Activated effector memory CD4-positive, alpha-beta T cell treated with Interleukin-2 at 50 U/mL for 16 hours (primary cell): ENCODE measurements at regions not wholly inside any gene's neighbourhood (a gene's known extent, or its start where the extent isn't known, plus 50 kb on each side); places are given as distances from the start of the nearest gene placed in this dataset.

ENCODE experiments used
- DNase-seq: peaks from one replicate; pipeline ENCODE4 v3.0.0-alpha.2; 2020

DNA sequence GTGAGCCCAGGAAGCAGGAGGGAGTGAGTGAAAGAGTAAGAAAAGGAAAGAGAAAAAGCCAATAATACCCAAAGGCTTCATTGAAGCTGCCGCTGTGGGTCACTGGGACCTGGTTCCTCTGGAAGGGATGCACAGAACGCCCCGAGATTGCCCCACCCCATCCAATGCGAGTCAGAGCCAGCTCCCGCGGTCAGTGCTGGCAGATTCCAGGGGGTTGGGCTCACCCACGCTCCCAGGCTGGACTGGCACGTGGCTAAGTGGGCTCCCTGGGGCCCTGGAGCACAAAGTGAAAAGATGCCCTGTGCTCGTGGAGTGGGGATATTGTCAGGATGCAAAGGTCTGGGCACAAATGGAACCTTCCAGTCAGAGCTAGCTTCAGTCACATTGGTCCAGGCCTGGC lies 117.0 kb downstream of the OAT start:
- no peak for DNase-seq

DNA sequence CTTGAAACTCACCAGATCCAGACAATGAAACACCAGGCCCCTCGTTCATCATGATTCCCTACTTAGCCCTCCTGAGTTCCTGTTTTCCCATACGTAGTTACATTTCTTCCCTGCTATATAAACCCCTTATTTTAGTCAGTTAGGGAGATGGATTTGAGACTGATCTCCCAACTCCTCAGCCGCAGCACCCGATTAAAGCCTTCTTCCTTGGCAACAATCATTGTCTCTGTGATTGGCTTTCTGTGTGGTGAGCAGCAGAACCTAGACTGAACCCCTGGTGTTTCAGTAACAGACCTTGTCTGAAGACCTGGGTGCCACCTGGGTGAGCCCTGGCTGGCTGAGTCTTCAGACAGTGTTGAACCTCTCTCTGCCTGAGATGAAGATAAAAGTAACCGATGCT lies 118.0 kb downstream of the OAT start:
- no peak for DNase-seq

DNA sequence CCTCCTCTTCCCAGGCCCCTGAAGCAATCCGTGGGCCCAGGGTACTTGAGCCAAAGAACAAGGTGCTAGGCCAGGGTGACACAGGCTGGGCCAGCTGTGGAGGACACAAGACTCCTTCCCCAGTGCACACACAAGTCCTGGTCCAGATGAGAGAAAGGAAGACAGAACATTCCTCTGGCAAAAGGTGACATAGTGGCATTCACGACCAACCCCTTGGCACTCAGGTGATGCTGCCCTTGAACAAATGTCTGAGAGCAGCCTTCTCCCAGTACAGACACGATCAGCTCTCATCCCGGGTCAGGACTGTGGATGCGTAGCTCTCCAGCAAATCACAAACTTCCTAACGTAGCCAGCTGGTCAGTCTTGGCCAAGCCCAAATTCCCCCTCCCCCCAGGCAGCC lies 118.5 kb downstream of the OAT start:
- no peak for DNase-seq

DNA sequence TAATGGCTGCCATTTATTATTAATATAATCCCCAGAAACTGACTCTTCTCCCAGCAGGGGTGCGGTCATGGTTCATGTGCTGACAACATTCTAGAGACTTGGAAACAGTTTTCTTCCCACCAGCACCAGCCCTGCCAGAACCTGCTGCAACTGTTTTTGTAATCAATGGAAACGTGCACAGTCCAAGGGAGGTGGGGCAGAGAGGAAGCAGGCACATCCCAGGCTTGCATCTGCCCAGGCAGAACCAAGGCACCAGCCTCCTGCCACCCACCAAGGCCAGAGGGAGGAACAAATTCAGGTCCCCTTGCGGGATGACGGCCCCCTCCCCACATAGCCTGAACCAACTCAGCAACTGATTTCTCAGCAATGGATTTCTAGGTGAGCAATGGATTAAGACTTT lies 119.0 kb downstream of the OAT start:
- no peak for DNase-seq

DNA sequence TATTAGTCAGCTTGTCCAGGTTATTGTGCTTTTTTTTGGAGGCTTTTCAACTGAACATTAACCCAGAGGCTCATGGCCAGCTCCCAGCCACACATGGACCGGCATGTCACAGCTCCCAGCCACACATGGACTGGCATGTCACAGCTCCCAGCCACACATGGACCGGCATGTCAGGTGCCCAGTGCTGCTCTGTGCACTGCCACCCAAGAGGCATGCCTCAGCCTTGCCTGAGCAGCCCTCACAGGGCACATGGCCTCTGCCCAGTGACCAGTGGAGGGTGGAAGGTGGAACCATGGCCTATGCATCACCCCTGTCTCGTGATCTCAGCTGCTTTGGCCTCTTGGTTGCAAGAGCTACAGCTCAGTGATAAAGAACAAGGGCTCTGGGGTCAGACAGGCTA lies 119.8 kb downstream of the OAT start:
- DNase-seq, result no peak

DNA sequence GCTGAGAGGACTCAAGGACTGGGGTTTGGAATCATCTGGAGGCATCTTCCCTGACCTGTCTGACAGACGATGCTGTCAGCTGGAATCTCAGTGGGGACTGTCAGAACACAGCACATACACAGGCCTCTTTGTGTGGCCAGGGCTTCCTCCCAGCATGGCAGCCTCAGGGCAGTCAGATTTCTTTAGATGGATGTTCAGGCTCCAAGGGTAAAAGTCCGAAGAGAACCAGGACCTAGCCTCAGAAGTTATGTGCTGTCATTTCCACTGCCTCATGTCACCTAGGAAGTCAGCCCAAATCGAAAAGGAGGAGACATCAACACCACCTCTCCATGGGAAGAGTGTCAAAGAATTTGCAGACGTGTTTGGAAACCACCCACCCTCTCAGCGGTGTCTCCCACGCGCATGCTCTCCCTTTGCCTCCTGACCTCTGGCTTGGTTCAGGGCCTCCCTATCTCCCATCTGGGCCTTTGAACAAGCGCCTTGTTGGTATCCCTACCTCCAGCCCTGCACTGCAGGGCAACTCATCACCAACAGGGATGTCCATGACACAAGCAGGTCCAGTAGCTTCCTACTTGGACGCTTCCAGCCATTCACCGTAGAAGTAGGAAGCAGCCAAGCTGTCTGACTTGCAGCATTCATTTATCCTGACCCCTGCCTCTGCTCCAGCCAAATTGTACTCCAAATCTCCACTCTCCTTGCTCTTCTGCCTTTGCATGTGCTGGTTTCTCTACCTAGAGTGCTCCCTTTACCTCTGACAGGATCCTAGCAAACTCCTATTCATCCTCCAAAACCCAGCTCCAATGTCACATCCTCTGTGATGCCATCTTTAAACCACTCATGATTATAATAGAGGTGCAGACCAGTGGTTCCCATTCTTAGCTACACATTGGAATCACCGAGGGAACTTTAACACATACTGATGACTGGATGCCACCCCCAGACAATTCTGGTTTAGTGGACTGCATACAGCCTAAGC lies 121.6 kb downstream of the OAT start:
- DNase-seq, result no peak

DNA sequence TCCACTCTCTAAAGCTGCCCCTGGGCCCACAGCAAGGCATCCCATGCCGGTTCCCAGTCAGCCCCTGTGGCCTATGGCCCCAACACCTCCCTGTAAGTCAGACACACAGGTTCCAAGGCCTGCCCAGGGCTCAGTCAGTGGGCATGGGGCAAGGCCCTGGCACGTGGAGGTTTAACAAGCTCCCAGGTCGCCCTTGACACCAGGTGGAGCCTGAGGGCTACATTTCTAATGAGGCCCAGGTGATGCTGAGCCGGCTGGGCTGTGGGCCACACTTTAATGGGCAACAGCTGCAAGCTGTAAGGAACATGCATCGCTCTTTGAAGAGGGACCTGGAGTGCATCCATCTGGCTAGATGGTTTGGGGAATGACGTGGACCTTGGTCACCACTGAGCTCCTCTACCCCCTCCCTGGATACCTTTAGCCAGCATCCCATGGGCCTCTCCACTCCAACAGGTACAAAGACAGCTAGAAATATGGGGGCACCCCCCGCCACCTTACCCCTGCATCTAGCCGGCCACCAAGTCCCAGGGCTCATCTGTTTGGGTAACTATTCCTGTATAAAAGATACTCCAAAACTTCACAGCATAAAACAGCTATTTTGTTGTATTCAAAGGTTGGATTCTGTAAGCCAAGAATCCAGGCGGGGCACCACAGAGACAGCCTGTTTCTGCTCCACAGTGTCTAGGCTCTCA lies 122.5 kb downstream of the OAT start:
- no peak for DNase-seq

DNA sequence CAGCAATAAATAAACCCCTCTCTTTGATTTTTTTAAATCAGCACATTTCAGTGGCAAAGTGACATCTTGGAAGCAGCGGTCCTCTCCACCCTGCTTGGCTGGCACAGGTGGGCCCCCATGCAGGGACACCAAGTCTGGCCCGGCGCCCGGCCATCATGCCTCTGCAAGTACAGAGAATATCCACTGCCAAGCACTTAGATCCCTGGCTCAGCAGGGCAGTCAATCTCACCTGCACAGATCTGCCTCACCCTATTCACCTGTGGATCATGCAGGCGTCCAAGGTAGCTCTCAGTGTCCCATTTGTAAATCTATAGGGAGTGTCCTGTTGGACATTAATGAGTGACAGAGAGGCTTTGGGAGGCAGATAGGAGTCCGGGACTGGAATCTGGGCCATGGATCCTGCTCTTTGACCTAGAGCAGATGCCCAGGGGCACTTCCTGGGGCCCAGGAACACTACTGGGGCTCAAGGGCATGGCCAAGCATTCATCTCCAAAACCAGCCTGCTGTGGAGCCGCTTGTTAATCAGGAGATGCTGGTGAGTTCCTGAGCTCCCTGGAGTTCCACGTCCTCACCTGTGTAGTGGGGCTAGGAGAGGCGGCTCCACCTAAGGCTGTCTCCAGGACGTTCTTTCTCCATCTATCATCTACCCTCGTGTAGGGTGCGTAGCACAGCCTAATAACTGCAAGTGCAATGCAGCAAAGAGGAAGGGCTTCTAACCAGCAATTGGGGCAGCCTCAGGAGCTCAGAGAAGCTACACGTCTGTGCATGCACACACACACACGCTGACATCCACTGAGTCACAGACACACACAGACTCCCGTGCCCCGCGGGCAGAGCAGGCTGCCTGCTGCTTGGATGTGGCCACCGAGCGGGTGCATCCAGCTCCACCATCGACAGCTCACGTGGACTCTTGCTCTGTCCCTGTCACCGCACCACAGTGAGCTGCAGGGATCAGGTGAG lies 123.6 kb downstream of the OAT start:
- DNase-seq, result no peak

DNA sequence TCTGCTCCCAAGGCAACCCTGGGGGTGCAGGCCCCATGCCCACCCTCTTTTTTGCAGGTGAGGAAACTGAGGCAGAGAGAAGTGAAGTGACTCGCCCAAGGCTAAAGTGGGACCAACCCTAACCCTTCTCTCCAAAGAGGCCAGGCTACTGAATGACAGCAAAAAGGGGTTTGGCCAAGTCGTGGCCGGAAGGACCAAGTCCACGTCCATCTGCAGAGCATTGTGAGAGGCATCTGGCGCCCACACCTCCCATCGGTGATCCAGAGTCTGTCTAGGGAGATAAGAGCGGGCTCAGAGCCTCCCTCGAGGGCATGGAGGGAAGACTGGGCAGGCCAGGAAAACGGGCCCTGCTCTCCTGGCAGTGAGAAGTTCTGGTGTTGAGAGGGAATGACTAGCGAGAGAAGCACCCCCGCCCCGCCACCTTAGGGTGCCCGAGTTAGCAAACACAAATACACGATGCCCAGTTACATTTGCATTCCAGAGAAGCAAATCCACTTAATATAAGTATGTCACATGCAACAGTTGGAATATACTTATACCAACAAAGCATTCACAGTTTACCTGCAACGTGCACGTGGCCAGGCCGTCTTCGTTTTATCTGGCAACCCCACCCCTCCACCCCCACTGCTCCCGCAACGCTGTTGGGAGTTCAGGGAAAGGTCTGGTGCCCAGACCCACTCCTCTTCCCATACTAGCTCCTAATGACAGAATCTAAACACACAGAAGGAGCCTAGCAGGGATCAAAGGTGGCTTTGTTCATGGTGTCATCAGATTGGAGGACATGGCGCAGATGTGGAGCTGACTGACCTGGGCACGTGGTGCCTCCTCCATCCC lies 124.9 kb downstream of the OAT start:
- DNase-seq, result no peak

DNA sequence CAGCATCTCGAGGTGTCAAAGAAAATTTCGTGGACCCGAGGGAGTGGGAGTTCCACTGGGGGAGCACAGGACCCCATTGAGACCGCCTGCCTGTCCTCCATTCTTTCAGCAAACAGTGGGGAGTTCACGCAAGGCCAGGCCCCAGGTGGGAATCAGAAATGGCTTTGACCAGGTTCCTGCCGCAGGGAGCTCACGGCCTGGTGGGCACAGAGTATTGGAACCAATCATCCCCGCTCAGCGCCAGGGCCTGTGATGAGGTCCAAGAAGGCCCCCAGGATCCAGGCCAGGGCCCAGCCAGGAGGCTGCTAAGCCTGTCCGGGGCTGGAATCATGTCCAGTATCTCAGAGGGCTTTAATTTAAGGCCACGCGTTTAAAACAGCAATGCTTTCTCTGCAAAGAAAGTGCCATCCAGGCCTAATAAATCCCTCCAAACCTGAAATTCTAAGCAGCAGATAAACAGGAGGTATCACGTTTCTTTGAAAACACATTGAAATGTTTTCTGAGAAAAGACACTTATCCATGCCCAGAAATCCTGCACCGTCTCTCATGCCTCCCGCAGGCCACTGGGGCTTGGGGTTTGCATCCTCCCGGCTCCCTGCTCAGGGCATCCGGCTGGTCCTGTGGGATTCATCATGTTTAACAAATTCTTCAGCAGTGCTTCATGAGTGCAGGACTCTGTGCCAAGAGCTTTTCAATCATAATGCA lies 125.7 kb downstream of the OAT start:
- DNase-seq, result no peak

DNA sequence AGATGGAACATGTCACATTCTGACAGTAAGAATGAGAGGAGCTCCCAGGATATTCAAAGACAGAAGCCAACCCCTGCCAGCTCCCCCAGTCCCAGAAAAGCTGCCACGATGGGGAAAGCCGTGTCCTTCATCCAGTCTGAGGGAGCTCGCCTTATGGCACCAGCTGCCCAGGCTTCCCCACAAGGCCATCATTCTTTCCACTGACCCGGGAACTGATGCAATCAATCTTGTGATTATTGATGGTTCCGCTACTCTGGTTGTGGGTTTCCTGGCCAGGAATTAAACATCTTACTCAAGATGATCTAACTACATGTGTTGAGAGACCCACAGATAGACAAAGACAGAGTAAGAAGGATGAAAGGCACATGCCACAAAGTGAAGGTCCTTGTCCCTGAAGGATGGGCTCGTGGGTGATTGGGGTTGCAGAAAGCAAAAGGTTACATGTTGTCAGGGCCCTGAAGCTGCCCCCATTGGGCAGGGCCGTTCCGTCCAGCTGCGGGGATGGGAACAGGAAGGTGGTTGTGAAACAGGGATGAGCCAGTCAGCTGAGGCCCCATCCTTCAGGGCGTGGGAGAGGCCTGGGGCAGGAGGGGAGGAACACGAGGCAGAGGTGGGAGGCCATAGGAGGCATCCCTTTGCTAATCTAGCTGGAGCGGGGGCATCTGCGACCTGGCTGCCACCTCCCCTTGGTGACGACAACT lies 127.6 kb downstream of the OAT start:
- DNase-seq, result no peak

DNA sequence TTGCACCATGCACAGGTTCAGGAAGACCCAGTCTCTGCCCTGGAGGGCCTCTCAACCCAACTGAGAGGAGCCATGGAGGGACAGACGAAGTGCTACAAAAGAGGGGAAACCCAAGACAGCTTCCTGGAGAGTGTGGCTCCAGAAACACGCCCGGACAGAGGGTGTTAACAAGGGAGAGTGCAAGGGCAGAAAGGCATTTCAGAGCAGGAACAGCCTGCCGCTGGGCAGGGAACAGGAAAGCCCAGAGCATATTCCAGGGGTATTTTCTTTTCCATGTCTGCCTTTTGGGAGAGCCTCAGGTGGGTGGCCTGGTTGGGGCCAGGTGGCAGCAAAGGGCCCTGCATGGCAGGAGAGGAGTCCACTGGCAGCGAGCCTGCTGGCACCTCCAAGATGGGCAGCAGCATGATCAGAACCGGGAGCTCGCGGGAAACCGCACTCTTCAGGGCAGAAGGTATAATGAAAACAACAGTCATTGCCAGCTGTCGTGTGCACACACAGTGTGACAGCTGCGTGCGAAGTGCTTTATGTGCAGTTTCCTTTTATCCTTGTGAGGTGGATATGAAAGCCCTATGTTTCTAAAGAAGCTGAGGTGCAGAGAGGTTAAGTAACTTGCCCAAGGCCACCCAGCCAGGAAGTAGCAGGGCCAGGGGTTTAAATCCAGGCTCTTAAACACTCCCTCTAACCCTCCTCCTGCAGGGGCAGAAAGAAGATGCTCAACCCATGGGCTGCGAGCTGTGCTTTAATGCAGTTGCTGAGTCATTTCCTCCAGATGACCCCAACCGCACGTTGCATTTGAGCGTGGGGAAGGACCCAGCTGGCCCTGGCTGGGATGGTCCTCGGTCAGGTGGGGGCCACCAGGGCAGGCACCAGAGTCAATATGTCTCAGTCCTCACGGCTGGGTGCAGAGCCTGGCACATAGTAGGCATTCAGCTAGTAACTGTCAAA lies 128.6 kb downstream of the OAT start:
- DNase-seq, result no peak

DNA sequence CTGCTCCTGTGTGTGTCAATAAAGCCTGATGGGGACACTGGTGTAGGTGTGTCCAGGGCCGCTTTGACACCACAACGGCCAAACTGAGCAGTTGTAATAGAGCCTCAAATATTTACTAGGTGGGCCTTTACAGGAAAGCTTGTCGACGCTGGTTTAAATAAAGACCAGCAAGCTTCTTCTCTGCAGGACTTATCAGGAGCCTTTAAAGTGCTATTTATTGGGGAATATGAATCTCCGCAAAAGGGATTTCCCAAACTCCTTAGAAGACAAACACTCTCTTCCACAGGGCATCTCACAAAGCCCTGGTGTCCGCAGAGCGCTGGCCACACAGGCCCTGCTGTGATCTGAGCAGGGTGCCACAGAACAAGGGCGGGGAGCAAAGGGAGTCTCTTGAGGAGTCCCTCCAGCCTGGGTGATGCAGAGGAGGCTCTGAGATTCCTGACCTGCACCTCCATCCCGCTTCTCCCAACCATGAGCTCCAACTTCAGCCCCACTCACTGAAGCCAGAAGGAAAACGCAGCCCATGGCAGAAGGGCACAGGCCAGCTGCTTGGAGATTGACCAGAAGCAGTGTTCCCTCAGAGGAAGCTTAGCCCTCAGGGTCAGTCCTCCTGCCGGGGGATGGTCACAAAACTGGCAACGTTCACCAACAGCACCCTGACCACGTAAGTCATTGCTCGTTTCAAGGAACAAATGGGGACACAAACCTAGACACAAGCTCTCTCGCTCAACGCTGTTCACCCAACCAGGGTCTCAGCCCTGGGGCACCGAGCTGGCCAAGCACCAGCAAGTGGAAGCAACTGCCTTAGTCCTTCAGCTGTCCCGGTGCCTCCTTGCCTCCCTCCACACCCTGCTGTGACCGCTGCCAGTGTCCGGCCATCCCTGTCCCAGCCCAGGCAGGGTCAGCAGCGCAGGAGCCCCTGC lies 129.5 kb downstream of the OAT start:
- DNase-seq, result no peak

DNA sequence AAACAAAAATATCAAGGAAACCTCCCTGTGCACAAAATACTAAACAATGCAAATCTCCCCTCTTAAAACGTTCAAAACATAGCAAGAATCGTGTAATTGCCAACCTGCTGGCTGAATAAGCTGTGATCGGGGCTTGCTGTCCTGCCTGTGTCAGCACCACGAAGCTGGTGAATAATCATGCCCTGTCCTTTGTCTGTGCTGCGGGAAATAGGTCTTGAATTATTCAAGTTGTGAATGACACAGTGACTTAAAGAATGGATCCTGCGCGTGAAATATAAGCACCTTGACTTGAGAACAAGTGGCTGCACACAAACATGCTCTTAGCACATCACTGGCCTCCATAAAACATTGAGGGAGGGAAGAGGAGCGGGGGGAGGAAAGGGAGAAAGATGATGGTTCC lies 130.2 kb downstream of the OAT start:
- DNase-seq, result no peak

DNA sequence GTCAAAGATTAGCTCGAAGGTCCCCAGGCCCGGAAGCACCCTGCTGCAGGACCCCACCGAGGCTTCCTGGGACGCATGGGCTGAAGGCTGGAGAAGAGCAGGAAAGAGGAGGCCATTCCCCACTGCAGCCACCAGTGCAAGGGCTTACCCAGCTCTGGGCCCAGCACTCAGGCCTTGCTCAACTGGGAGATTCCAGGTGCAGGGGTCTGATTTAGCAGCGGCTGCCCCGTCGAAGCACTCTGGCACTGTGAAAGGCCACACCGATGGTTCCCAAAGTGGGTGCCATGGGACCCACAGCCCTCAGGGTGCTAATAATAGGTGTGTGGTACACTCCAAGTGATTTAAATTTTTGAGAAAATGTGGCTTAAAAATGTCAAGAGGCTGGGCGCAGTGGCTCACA lies 130.9 kb downstream of the OAT start:
- no peak for DNase-seq

DNA sequence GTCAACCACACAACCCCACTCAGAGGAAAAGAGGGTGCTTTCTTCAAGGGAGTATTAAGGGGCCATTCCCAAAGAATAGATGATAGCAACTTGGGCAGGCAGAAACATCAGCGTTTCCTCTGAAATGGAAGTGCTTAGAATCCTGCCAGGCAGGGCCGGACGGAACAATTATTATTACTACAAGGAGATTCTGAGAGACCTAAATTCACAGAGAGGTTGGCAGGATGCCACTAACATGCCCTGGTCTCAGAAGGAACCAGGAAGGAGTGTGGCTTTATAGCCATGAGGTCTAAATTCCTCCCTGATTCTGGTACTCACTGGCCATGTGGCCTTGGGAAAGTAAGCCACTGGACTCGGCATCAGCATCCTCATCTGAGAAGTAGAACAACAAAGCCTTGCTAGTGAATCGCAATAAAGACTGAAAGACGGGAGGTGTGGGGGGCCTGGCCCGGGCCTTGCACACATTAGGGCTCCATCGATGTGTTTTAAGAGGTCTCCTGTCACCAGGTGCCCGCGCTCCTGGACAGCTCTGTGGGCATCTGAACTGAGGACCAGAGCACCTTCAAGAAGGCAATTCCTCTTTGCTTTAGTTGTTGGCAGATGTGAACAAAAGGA lies 131.5 kb downstream of the OAT start:
- DNase-seq, result no peak

DNA sequence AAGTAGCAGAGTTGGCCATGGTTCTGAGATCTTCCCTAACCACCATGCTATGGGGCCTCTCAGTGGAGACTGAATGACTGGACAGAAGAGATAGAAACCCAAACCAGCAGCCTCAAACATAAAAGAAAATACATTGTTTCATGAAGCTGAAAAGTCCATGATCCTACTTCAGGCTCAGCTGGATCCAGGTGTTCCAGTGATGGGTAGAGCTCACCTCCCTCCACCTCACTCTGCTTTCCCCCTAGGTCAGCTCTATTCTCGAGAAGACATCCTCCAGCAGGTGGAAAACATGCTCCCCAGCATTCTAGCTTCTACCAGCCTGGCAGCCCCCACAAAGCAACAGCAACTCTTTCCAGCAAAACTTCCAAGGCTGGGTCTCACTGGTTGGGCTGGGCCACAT lies 132.1 kb downstream of the OAT start:
- DNase-seq, result no peak
